Brain microvascular endothelial cell (primary cell): ENCODE measurements at regions not wholly inside any gene's neighbourhood (a gene's known extent, or its start where the extent isn't known, plus 50 kb on each side); places are given as distances from the start of the nearest gene placed in this dataset.

Source experiments
- DNase-seq: peaks from one replicate; pipeline ENCODE4 v3.0.0-alpha.2; 2020
- H3K27ac ChIP-seq: fragments of 250-450 bp; sonication (Bioruptor Pico); 2 replicates; pipeline ENCODE4 v1.5.1; 2020; ENCODE audit warnings: mild to moderate bottlenecking, moderate library complexity
- H3K27me3 ChIP-seq: fragments of 250-450 bp; sonication (Bioruptor Pico); replicated peaks from 2 replicates; pipeline ENCODE4 v1.5.1; 2020; ENCODE audit warnings: mild to moderate bottlenecking
- H3K36me3 ChIP-seq: fragments of 250-450 bp; sonication (Bioruptor Pico); replicated peaks from 2 replicates; pipeline ENCODE4 v1.5.1; 2020; ENCODE audit warnings: mild to moderate bottlenecking
- H3K4me3 ChIP-seq: 2 replicates; pipeline ENCODE4 v1.5.1; 2011; ENCODE audit warnings: low read depth, mild to moderate bottlenecking, control low read depth, low read length, moderate library complexity
- CTCF ChIP-seq: IDR thresholded peaks from 2 replicates; pipeline ENCODE4 v1.5.1; 2011; ENCODE audit warnings: low read depth, mild to moderate bottlenecking, moderate library complexity, low read length, control low read depth, inconsistent platforms; ENCODE audit errors: missing control alignments
- in situ Hi-C: cut with HindIII; loops from 2 replicates; pipeline ENCODE4 v1.10.0; 2017; ENCODE audit warnings: low sequenced_read_pairs, low pct_ligation_motif_present

- no peak for TF ChIP-seq CTCF
- Histone ChIP-seq H3K27me3 (no peaks in the 10 kb centered on the region), H3K4me3 (no peak overlapping the region), H3K36me3 (no peaks in the 10 kb centered on the region), H3K27ac (no peak overlapping the region)
- no peak for DNase-seq
- in situ Hi-C loops = no loop called here
These were observed 106.1 kb downstream of the DAD1 start for GRCh38 chr14:22482782-22483553.

DNA sequence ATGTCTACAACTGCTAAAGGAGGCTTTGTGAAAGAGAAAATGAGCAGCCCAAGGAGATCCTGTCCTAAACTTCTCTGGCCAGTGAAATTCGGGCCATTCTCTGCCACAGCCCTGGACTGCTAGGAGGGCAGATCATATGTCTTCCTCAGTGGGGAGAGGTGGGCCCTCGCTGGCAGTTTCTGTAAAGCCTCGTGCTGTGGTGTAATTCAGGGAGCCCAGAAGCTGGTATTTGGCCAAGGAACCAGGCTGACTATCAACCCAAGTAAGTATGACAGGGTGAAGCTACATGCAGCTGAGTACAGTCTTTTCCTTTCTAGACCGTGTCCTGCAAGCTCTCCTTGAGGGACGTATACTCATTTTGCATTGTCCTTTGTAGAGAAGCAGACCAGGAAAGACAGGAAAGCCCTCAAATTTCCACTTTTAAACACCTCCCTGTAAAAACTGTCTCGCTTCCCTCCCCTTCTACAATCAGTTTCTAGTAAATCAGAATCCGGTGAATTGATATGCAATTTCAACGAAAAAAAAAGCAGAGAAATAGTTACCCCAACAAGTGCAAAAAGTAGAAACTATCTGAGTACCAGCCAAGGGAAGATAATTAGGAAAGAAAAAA, 106.8 kb downstream of the DAD1 start:
- no peak overlapping the region for H3K27ac ChIP-seq
- no peak for DNase-seq
- no peaks in the 10 kb centered on the region for H3K36me3 ChIP-seq
- TF ChIP-seq CTCF = no peak
- H3K27me3 ChIP-seq = no peaks in the 10 kb centered on the region
- in situ Hi-C loops = no loop called here
- H3K4me3 ChIP-seq = no peak overlapping the region

GRCh38 chr14:22481546-22481945, 107.5 kb downstream of the DAD1 start:
- no peaks in the 10 kb centered on the region for H3K36me3 ChIP-seq
- DNase-seq = no peak
- in situ Hi-C loops = no loop called here
- no peak overlapping the region for H3K4me3 ChIP-seq
- no peaks in the 10 kb centered on the region for H3K27me3 ChIP-seq
- TF ChIP-seq CTCF = no peak
- H3K27ac ChIP-seq = no peak overlapping the region

DNA sequence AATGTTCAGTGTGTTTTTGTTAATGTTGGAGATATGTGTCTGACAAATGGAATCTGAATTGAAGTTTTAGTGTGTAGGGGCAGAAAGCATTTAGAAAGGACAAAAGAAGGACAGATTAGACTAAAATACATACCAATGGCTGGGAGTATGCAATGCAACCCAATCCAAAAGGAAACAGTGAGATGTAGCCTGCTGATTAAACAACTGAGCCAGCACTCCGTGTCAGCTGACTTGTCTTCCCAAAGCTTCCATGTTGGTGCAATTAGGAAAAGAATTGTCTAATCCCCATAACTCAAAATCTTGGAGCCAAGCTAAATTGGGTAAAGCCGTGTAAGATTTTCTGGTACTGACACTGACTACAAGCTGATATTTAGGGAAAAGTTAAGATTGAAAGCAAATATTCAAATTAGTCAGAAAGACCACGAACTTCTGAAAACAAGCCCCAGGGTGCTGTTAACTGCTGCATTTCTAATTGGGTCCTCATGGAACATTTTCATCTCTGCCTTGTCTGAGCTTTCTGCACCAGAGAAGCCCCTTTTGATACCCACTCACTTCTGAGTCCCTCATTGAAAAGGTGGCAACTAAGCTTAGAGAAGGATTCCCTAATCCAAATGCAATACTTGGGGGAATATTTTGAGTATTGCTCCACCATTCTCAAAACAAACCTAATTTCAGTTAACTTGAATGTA, 109.1 kb downstream of the DAD1 start:
- in situ Hi-C loops = no loop called here
- Histone ChIP-seq H3K27ac (no peak overlapping the region), H3K27me3 (no peaks in the 10 kb centered on the region), H3K4me3 (no peak overlapping the region), H3K36me3 (no peaks in the 10 kb centered on the region)
- TF ChIP-seq CTCF = no peak
- DNase-seq = no peak

- no peaks in the 10 kb centered on the region for H3K27me3 ChIP-seq
- no peak for DNase-seq
- TF ChIP-seq CTCF = no peak
- no peak overlapping the region for H3K4me3 ChIP-seq
- no peak overlapping the region for H3K27ac ChIP-seq
- in situ Hi-C loops = no loop called here
- no peaks in the 10 kb centered on the region for H3K36me3 ChIP-seq
These were observed 109.9 kb downstream of the DAD1 start for GRCh38 chr14:22479132-22479531.
